SU-DHL-6 (cell line): ENCODE measurements at regions not wholly inside any gene's neighbourhood (a gene's known extent, or its start where the extent isn't known, plus 50 kb on each side); places are given as distances from the start of the nearest gene placed in this dataset.
"Not testable (repeated sequence)": the region's sequence is repeated elsewhere in the genome, so short reads cannot be mapped to it uniquely, and the experiment has no call there.

Experiments used
- H2AFZ ChIP-seq: fragments of 200-600 bp; sonication (generic); 2 replicates; pipeline ENCODE4 v1.6.1; 2014; ENCODE audit warnings: low read depth, mild to moderate bottlenecking, moderate library complexity, mixed read lengths, antibody characterized with exemption, low read length; ENCODE audit not compliant: severe bottlenecking
- H3F3A ChIP-seq: fragments of 200-600 bp; shearing (Covaris generic); 2 replicates; pipeline ENCODE4 v1.6.0; 2016; ENCODE audit warnings: antibody characterized with exemption, mild to moderate bottlenecking; ENCODE audit not compliant: insufficient read depth
- H3K27ac ChIP-seq: fragments of 200-600 bp; sonication (generic); 2 replicates; pipeline ENCODE4 v1.5.1; 2016; ENCODE audit warnings: low read depth, mild to moderate bottlenecking, low read length, moderate library complexity, mixed read lengths
- H3K27me3 ChIP-seq: fragments of 200-600 bp; sonication (generic), shearing (Covaris generic); 2 replicates; pipeline ENCODE4 v1.6.0; 2014; ENCODE audit warnings: mild to moderate bottlenecking, low read length
- H3K36me3 ChIP-seq: fragments of 200-600 bp; sonication (generic); 2 replicates; pipeline ENCODE4 v1.6.1; 2014; ENCODE audit warnings: mild to moderate bottlenecking, low read length, mixed read lengths
- H3K4me2 ChIP-seq: fragments of 300-600, 200-600 bp; shearing (Covaris generic), sonication (generic); 2 replicates; pipeline ENCODE4 v1.6.0; 2014; ENCODE audit warnings: low read length, low read depth, mild to moderate bottlenecking; ENCODE audit not compliant: poor library complexity, severe bottlenecking
- H3K4me3 ChIP-seq: fragments of 200-600 bp; sonication (generic); 2 replicates; pipeline ENCODE4 v1.5.1; 2014; ENCODE audit warnings: antibody characterized with exemption, low read length, mild to moderate bottlenecking, mixed read lengths; ENCODE audit not compliant: insufficient read depth, poor library complexity, severe bottlenecking
- H3K79me2 ChIP-seq: fragments of 200-600 bp; sonication (generic); 2 replicates; pipeline ENCODE4 v1.6.1; 2014; ENCODE audit warnings: mild to moderate bottlenecking, low read length, moderate library complexity; ENCODE audit not compliant: insufficient read depth
- H3K9ac ChIP-seq: fragments of 200-600 bp; sonication (generic); 2 replicates; pipeline ENCODE4 v1.7.0; 2014; ENCODE audit warnings: mild to moderate bottlenecking, low read length
- H3K9me2 ChIP-seq: fragments of 200-600 bp; sonication (generic); replicated peaks from 2 replicates; pipeline ENCODE4 v1.6.1; 2014; ENCODE audit warnings: low read length; ENCODE audit not compliant: insufficient read depth
- H3K9me3 ChIP-seq: fragments of 200-600 bp; sonication (generic); 2 replicates; pipeline ENCODE4 v1.6.1; 2014; ENCODE audit warnings: low read length, mixed read lengths; ENCODE audit not compliant: insufficient read depth
- H4K20me1 ChIP-seq: fragments of 200-600 bp; sonication (generic); 2 replicates; pipeline ENCODE4 v1.6.1; 2014; ENCODE audit warnings: low read depth, mild to moderate bottlenecking, antibody characterized with exemption, low read length, moderate library complexity, mixed read lengths
- EZH2phosphoT487 ChIP-seq: fragments of 200-600 bp; sonication (generic), shearing (Covaris generic); conservative IDR thresholded peaks from 2 replicates; pipeline ENCODE4 v1.6.1; 2018; ENCODE audit warnings: mild to moderate bottlenecking, antibody characterized with exemption, low read length, moderate library complexity, mixed read lengths
- TF ChIP-seq, protein P1 (sequence below): fragments of 200-600 bp; sonication (generic); IDR thresholded peaks from one replicate; pipeline ENCODE4 v1.5.1; 2017; ENCODE audit warnings: antibody characterized with exemption, mild to moderate bottlenecking, low read length, moderate library complexity; ENCODE audit not compliant: insufficient read depth, poor library complexity, severe bottlenecking

DNA sequence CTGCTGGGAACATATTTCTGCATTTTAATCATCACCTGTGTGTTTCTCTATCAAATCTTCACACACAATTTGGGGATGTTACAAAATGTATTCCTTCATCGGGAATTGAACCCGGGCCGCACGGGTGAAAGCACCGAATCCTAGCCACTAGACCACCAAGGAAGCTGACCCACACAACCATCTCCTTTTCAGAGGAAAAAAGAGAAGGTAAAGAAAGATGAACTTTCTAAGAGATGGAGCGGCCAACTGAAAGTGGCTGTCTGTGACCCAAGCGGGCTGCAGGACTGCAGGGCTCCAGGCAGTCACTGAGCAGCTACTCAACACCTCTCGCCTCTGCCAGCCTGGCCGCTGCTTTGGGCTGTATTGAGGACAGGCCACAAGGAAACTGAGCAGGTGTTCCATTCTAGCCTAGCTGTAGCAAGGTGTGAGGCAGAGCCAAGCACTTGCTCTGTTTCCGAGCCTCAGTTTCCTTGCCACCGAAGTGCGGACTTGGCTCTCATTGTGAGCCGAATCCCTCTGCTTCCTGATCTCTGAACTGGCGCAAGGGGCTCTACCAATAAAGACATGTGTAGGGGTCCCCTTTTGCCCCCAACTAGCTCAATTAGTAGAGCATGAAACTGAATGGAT, 156.9 kb upstream of the NBPF11 start:
- H3K4me3 ChIP-seq = no peak overlapping the region
- no peaks in the 10 kb centered on the region for H3K9me3 ChIP-seq
- H3K27ac ChIP-seq = no peak overlapping the region
- H4K20me1 ChIP-seq = no peaks in the 10 kb centered on the region
- H3F3A ChIP-seq = no peaks in the 10 kb centered on the region
- H2AFZ ChIP-seq = no peak overlapping the region
- no peak overlapping the region for H3K9ac ChIP-seq
- no peak overlapping the region for H3K4me2 ChIP-seq
- no peaks in the 10 kb centered on the region for H3K36me3 ChIP-seq
- no peaks in the 10 kb centered on the region for H3K79me2 ChIP-seq
- TF ChIP-seq, protein P1, sequence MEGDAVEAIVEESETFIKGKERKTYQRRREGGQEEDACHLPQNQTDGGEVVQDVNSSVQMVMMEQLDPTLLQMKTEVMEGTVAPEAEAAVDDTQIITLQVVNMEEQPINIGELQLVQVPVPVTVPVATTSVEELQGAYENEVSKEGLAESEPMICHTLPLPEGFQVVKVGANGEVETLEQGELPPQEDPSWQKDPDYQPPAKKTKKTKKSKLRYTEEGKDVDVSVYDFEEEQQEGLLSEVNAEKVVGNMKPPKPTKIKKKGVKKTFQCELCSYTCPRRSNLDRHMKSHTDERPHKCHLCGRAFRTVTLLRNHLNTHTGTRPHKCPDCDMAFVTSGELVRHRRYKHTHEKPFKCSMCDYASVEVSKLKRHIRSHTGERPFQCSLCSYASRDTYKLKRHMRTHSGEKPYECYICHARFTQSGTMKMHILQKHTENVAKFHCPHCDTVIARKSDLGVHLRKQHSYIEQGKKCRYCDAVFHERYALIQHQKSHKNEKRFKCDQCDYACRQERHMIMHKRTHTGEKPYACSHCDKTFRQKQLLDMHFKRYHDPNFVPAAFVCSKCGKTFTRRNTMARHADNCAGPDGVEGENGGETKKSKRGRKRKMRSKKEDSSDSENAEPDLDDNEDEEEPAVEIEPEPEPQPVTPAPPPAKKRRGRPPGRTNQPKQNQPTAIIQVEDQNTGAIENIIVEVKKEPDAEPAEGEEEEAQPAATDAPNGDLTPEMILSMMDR = no peak
- TF ChIP-seq EZH2phosphoT487 = no peak
- no peaks in the 10 kb centered on the region for H3K9me2 ChIP-seq
- H3K27me3 ChIP-seq = no peaks in the 10 kb centered on the region

DNA sequence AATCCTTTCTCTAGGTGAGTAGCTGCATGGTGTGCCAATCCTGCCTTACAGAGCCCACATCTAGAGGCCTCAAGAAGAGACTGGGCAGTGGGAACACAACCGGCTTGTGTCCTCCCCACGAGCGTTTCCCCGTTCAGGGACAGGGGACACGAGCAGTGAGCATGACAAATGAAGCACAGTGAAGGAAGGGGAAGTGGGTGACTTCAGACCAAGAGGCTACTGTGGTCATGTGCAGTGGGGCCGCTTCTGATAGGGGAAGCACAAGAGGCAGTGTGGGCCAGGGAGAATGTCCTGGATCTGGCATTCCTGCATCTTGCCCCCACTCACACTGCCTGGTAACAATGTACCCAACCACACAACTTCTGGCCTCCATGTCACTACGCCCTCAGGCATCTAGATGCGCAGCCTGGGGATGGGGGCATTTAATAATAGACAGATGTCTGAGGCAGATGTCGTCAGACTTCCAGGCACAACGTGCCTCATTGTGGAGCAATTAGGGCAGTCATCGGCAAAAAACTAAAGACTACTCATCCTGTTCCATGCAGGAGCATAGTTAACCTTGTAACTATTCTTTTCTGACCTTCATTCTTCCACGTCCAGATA, 155.6 kb upstream of the NBPF11 start:
- Histone ChIP-seq H2AFZ (no peak overlapping the region), H3F3A (no peaks in the 10 kb centered on the region), H3K36me3 (no peaks in the 10 kb centered on the region), H3K4me2 (no peak overlapping the region), H3K4me3 (no peak overlapping the region), H3K27ac (no peak overlapping the region), H3K9me2 (no peaks in the 10 kb centered on the region), H3K9me3 (no peaks in the 10 kb centered on the region), H4K20me1 (no peaks in the 10 kb centered on the region), H3K79me2 (no peaks in the 10 kb centered on the region), H3K9ac (no peak overlapping the region), H3K27me3 (no peaks in the 10 kb centered on the region)
- TF ChIP-seq EZH2phosphoT487 = no peak
- TF ChIP-seq, protein P1 = no peak

DNA sequence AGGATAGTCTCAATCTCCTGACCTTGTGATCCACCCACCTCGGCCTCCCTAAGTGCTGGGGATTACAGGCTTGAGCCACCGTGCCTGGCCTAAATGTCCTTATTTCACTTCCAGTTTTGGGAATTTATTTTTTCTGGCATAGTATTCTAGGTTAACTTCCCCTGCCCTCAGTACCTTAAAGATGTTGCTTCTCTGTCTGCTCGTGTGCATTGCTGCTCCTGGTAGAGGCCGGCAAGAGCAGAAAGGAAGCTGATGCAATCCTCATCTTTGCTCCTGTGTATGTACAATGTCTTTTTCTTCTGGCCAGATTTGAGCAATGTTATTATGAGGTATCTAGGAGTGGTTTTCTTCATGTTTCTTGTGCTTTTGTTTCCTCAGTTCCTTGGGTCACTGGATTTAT, 152.9 kb upstream of the NBPF11 start:
- not testable (repeated sequence) for H2AFZ ChIP-seq, H3K4me3 ChIP-seq, H3K9ac ChIP-seq, H3K27me3 ChIP-seq, H3F3A ChIP-seq, H4K20me1 ChIP-seq, H3K79me2 ChIP-seq, H3K36me3 ChIP-seq, H3K9me3 ChIP-seq, H3K27ac ChIP-seq, H3K4me2 ChIP-seq, H3K9me2 ChIP-seq

DNA sequence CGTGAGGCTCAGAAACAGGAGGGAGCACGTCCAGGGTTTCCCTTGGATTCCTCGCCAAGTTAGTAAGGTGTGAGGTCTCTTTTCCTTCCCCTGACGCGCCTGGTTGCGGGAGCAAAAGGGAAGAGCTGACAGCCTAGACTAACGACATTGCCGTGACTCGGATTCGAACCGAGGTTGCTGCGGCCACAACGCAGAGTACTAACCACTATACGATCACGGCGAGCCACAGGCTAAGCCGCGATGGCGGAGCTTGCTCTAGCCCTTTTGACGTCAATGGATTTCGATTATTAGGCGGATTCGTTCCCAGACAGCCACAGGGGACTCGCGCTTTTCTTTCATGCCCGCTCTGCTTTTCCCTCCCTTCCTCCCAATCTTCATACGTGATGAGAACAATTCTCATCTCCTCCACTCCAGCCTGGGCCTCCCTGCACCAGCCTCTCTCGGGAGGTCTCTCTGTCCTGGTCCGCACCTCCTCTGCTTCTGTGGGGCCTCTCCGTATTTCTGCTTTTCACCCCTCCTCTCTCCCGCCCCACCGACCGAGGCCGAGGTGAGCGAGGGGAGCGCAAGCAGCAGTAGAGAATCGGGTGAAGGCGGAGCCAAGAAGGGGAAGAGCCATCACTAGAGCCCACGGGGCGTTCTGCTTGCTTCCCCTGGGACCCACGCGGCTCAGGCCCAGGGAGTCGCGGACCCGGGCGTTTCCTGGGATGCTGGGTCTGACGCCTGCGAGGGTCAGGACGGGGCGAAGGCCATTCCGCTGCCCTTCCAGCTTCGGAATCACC, 150.7 kb upstream of the NBPF11 start:
- not testable (repeated sequence) for H3K9ac ChIP-seq, H3K4me2 ChIP-seq, H3K27ac ChIP-seq, H3K36me3 ChIP-seq, H4K20me1 ChIP-seq, H3K79me2 ChIP-seq, H3F3A ChIP-seq, H3K27me3 ChIP-seq, H3K9me2 ChIP-seq, H3K9me3 ChIP-seq, H3K4me3 ChIP-seq, H2AFZ ChIP-seq

DNA sequence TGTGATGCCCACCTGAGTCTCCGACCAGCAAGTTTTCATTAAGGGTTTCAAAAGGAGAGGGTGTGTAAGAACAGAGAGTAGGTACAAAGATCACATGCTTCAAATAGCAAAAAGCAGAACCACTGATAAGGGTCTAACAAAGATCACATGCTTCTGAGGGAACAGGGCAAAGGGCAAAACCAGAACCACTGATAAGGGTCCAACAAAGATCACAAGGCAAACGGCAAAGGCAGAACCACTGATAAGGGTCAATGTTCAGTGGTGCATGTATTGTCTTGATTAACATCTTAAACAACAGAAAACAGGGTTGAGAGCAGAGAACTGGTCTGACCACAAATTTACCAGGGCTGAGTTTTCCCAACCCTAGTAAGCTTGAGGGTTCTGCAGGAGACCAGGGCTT, 145.8 kb upstream of the NBPF11 start:
- not testable (repeated sequence) for H3K4me2 ChIP-seq, H3K9me3 ChIP-seq, H2AFZ ChIP-seq, H3K27ac ChIP-seq, H3K36me3 ChIP-seq, H3K79me2 ChIP-seq, H3K9me2 ChIP-seq, H3K9ac ChIP-seq, H3K4me3 ChIP-seq, H4K20me1 ChIP-seq, H3F3A ChIP-seq, H3K27me3 ChIP-seq
